Stimulated activated naive CD4-positive, alpha-beta T cell (primary cell): ENCODE measurements at regions not wholly inside any gene's neighbourhood (a gene's known extent, or its start where the extent isn't known, plus 50 kb on each side); places are given as distances from the start of the nearest gene placed in this dataset.
"Not testable (repeated sequence)": the region's sequence is repeated elsewhere in the genome, so short reads cannot be mapped to it uniquely, and the experiment has no call there.

ENCODE experiments used
- DNase-seq, 6 experiments: peaks; one replicate each; lab custom pipeline; 2025; lab: John Stamatoyannopoulos, UW

GRCh38 chr6:149127212-149127611 lies 190.3 kb upstream of the TAB2 start:
- no peak for DNase-seq

DNA sequence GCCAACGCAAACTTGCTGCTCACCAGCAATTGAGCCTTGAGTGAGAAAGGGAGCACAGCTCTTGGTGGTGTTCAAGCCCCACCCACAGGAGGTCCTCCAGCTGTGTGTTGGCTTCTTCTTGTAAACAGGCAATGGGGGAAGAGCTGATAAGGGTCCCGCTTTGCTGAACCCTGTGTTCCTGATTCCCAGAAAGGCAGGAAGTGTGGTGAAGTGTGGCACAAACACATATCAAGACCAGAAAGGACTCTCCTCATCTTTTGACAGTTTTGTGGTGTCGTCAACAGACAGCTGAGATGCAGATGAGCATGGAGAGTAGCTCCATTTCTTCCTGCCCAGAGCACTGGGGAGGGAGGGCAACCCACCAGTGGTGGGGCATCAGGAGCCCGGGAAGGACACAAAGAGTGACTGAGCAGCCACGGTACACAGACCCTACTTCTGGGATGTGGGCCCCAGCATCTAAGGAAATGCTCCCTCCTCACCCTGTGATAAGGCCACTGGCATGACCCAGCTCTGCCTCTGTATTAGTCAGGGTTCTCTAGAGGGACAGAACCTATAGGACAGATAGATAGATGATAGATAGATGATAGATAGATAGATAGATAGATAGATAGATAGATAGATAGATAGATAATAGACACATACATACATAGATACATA lies 188.9 kb upstream of the TAB2 start:
- peak in 2 of 6 experiments; percentile 29 to 31 for DNase-seq

DNA sequence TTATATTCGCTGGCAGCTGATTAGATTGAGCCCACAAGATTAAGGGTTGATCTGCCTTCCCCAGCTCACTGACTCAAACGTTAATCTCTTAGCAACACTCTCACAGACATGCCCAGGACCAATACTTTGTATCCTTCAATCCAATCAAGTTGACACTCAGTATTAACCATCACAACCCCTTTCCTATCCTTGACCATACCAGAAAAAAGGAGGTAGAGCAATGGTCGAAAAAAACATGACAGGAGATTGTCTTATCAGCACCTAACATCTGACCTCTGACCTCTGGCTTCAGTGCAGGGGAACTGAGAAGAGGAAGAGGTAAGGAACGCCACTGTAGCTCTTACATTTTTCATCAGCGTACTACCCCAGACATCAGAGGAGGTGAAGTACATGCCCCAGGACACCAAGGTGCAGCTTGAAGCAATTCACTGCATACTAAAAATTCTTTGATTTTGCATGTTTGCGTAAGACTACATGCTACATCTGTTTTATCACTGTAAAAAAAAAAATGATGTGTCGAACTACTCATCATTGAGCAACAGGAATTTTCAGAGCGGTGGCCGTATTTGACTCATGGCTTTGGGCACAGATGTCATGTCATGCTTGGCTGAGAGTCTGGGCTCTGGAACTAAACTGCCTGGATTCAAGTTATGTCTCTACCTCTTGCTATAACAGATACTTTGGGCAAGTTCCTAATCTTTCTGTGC lies 188.0 kb upstream of the TAB2 start:
- no peak for DNase-seq

GRCh38 chr6:149130090-149130489 lies 187.4 kb upstream of the TAB2 start:
- DNase-seq = no peak

DNA sequence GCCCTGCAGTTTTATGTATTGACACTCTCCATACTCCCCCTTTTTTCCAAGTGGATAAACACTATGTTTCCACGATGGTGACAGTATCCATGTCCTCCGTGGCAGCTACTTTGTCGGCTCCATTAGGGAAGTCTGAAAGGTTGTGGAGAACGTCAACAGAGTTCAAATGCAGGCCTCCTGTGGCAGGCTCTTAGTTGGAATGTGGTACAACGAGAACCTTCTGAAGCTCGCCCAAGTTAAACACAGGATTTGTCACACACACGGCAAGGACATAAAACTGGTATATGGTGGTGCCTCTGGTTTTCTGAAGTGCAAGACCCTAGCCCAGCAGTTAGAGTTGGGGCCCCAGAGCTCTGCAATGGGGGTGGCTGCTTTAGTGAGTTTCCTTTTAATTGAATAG lies 187.0 kb upstream of the TAB2 start:
- DNase-seq = no peak

- DNase-seq = no peak
These were observed 185.6 kb upstream of the TAB2 start for GRCh38 chr6:149131891-149132290.

- DNase-seq = no peak
These were observed 185.2 kb upstream of the TAB2 start for GRCh38 chr6:149132336-149132735.

- DNase-seq = no peak
These were observed 183.0 kb upstream of the TAB2 start for GRCh38 chr6:149134511-149134933.

GRCh38 chr6:149135809-149136208 lies 181.7 kb upstream of the TAB2 start:
- no peak for DNase-seq

- DNase-seq = no peak
These were observed 181.1 kb upstream of the TAB2 start for GRCh38 chr6:149136273-149136912.

DNA sequence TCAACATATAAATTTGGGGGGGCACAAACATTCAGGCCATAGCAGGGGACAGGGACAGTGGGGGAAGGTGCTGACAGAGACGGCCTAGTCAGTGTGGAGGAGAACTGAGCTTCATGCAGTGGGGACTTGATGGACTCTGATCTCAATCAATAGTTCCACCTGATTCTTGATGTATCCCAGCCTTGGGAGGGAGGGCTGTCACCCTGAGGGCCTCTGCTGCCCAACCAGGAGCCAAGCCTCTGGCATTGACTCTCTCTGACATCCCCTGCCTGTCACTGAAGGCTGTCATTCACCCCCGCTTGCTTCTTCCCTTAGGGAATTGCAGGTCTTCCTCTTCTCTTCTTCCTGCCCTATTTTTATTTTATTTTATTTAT lies 180.6 kb upstream of the TAB2 start:
- DNase-seq = no peak

GRCh38 chr6:149137594-149137993 lies 179.9 kb upstream of the TAB2 start:
- DNase-seq = no peak

GRCh38 chr6:149138089-149138488 lies 179.4 kb upstream of the TAB2 start:
- no peak for DNase-seq

DNA sequence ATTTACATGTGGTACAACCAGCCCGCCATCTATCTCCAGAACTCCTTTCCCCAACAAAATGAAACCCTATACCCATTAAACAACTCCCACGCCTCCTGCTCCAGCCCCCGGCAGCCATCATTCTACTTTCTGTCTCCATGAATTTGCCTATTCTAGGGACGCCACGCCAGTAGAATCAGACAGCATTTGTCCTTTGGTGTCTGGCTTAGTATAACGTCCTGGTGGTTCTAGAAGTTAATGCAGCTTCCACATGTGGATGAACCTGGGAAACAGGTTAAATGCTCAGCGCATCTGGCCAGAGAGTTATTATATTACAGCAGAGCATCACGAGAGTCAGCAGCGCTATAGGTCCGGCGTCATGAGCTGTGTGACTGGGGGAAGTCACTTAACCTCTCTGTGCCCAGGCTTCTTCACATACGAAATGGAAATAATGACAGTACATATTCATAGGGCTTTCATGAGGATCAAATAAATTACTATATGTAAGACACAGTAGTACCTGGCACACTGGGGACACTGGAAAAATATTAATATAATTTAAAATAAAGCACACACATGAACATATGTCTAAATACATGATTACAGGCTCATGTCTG lies 178.7 kb upstream of the TAB2 start:
- DNase-seq = no peak

DNA sequence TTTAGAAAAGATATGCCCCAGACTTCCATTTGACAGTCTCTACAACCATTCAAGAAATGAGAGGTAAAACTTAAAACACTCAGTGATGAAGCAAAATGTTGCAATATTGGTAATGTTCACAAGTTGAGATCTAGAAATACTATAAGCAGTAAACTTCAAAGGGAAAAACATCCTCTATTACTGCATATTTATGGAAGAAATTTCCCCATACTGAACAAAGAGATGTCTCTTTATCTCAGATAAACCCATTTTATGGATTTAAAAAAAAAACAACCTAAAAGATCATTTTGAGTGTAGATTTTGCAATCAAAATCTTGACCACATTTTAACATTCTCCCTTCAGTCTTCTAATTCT lies 177.8 kb upstream of the TAB2 start:
- no peak for DNase-seq

DNA sequence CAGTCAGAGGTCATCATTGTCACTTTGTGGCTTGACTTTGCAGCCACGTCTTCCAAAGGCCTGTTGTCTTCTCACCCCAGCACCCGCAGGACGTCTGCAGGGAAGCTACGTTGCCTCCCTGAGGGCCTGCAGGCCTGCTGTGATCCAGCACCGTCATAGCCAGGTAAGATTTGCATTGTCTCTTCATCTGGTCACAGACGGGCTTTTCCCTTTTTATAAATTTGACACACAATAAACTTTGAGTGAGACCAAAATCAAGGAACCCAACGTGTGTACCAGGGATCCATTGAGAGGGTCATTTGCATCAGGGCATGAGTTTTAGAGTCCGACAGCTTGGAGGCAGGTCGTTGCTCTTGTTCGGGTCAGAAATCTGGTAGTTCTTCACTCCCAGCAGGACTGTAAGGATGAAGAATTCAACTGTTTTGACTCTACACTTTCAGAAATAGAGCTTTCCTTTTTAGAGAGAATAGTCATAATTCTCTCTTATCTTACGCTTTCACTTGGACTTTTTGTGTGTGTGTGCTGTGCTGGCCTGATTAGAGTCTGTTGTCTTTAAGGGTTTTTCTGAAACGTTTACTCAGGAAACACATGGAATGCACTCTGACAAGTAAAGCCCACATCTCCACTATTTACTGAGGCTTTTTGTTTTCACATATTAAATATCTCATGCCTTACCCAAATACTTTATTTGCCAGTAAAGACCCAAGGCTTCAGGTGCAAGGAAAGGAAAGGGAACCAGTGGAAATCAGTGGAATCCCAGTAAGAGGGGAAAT lies 177.2 kb upstream of the TAB2 start:
- peak; percentile 2 to 47 (median 26) for DNase-seq

- DNase-seq = peak in 3 of 6 experiments; percentile 41 to 57 (median 55)
These were observed 176.6 kb upstream of the TAB2 start for GRCh38 chr6:149140910-149141290.

- no peak for DNase-seq
These were observed 174.5 kb upstream of the TAB2 start for GRCh38 chr6:149142924-149143429.

DNA sequence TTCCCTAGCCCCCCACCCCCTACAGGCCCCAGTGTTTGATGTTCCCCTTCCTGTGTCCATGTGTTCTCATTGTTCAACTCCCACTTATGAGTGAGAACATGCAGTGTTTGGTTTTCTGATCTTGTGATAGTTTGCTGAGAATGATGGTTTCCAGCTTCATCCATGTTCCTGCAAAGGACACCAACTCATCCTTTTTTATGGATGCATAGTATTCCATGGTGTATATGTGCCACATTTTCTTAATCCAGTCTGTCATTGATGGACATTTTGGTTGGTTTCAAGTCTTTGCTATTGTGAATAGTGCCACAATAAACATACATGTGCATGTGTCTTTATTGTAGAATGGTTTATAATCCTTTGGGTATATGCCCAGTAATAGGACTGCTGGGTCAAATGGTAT lies 171.7 kb upstream of the TAB2 start:
- not testable (repeated sequence) for DNase-seq

GRCh38 chr6:149147195-149147594 lies 170.3 kb upstream of the TAB2 start:
- no peak for DNase-seq

DNA sequence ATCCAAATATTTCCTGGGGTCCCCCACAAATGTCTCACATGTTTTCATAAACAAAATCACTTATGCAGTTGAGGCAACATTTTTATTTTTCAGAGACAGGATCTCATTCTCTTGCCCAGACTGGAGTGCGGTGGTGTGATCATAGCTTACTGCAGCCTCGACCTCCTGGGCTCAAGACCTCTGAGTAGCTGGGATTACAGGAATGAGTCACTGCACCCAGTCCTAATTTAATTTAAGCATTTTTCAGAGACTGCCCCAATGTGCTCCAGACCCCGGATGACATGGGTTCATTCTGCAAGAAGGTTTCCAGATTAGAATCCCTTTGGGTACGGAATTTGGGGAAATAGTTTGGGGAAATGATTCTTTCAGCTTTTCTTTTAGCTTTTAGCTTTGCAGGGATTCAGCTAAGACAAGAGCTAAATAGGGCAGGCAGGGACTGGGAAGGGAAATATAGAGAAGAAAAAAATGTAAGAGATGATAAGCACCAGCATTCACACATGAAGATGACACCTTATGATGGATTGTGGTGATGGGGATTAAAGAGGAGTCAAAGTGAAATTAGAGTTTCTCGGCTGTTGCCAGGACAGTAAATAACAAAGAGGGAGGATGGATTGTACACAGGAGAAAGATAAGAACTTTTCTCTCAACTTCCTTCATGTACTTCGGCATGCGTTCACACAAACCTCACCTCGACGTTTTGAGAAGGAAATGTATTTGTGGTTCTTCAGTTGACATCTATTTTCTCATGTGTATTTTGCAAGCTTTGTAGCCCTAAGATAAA lies 169.4 kb upstream of the TAB2 start:
- DNase-seq = peak in 3 of 6 experiments; percentile 37 to 66 (median 51)
